ENCODE measurements at regions not wholly inside any gene's neighbourhood (a gene's known extent, or its start where the extent isn't known, plus 50 kb on each side); places are given as distances from the start of the nearest gene placed in this dataset.
"Not testable (repeated sequence)": the region's sequence is repeated elsewhere in the genome, so short reads cannot be mapped to it uniquely, and the experiment has no call there.

- TF ChIP-seq CTCF, POLR2A (IDR thresholded peaks at IDR 0.05): not testable (repeated sequence)
Observed at GRCh38 chr2:91536109-91536508, 2844.6 kb downstream of the RPIA start.
